H1 (cell line): ENCODE measurements at regions not wholly inside any gene's neighbourhood (a gene's known extent, or its start where the extent isn't known, plus 50 kb on each side); places are given as distances from the start of the nearest gene placed in this dataset.
"Not testable (repeated sequence)": the region's sequence is repeated elsewhere in the genome, so short reads cannot be mapped to it uniquely, and the experiment has no call there.

Experiments used
- CTCF ChIA-PET: fragments of 300-600 bp; sonication (Branson Sonifier 250); formaldehyde crosslinking; loops from one replicate; lab custom pipeline; 2021; ENCODE audit not compliant: partially characterized antibody; lab: Charles Lee
- POLR2A ChIA-PET: fragments of 300-600 bp; sonication (Branson Sonifier 250); formaldehyde crosslinking; loops from one replicate; lab custom pipeline; 2021; ENCODE audit warnings: inconsistent platforms; ENCODE audit not compliant: partially characterized antibody; lab: Charles Lee
- DNase-seq, 2 experiments: peaks; one replicate each; pipeline versions ENCODE4 v3.0.0 to v3.0.0-alpha.2; 2010 to 2022; ENCODE audit warnings: low spot score in 2 of 2, low read depth in 1 of 2, mixed read lengths in 1 of 2
- FAIRE-seq: peaks from 2 replicates; lab custom pipeline; 2011; peaks lifted over from hg19 to GRCh38; lab: Jason Lieb, UNC
- H2AFZ ChIP-seq: 2 replicates; pipeline ENCODE4 v1.8.1; 2012; ENCODE audit warnings: low read length, inconsistent platforms
- H2AK5ac ChIP-seq: 2 replicates; pipeline ENCODE4 v1.6.1; 2013; ENCODE audit warnings: low read depth, low read length
- H2BK120ac ChIP-seq: replicated peaks from 2 replicates; pipeline ENCODE3; 2013; ENCODE audit warnings: low read depth, low read length, inconsistent platforms
- H2BK12ac ChIP-seq: 2 replicates; pipeline ENCODE4 v1.6.1; 2013; ENCODE audit warnings: low read depth, low read length
- H2BK15ac ChIP-seq: 2 replicates; pipeline ENCODE4 v1.6.1; 2013; ENCODE audit warnings: low read length
- H2BK20ac ChIP-seq: 2 replicates; pipeline ENCODE4 v1.6.1; 2013; ENCODE audit warnings: low read length
- H2BK5ac ChIP-seq: 2 replicates; pipeline ENCODE4 v1.6.1; 2013; ENCODE audit warnings: low read depth, low read length
- H3K14ac ChIP-seq: 2 replicates; pipeline ENCODE4 v1.6.1; 2013; ENCODE audit warnings: inconsistent platforms; ENCODE audit not compliant: insufficient read length
- H3K18ac ChIP-seq: 2 replicates; pipeline ENCODE4 v1.6.1; 2013; ENCODE audit warnings: low read length; ENCODE audit errors: extremely low read depth
- H3K23ac ChIP-seq: 2 replicates; pipeline ENCODE4 v1.6.1; 2013; ENCODE audit warnings: inconsistent platforms; ENCODE audit not compliant: insufficient read length
- H3K23me2 ChIP-seq: 2 replicates; pipeline ENCODE4 v1.6.1; 2013; ENCODE audit warnings: low read depth, low read length
- H3K27ac ChIP-seq: 2 replicates; pipeline ENCODE4 v1.6.1; 2011; ENCODE audit warnings: low read depth, low read length, inconsistent platforms
- H3K27me3 ChIP-seq, 4 experiments: replicated peaks in 1 of 4; 1 replicate in 1 of 4; 2 replicates in 3 of 4; pipeline versions ENCODE4 v1.6.1 to v1.8.1; 2011 to 2013; ENCODE audit warnings: low read length in 3 of 4, mild to moderate bottlenecking in 3 of 4, inconsistent platforms in 2 of 4, mixed read lengths in 2 of 4, moderate library complexity in 1 of 4; ENCODE audit not compliant: control insufficient read depth in 3 of 4, insufficient read depth in 3 of 4; ENCODE audit errors: extremely low read depth in 1 of 4
- H3K36me3 ChIP-seq, 4 experiments: 2 replicates each; pipeline versions ENCODE4 v1.6.1 to v1.8.1; 2011 to 2013; ENCODE audit warnings: mild to moderate bottlenecking in 4 of 4, low read length in 3 of 4, moderate library complexity in 2 of 4, control low read depth in 1 of 4, inconsistent platforms in 1 of 4; ENCODE audit not compliant: insufficient read depth in 4 of 4, control insufficient read depth in 2 of 4
- H3K4ac ChIP-seq: replicated peaks from 2 replicates; pipeline ENCODE3; 2013; ENCODE audit warnings: low read length, low read depth, mixed read lengths, inconsistent platforms; ENCODE audit not compliant: insufficient read length
- H3K4me1 ChIP-seq, 4 experiments: replicated peaks in 1 of 4; 1 replicate in 1 of 4; 2 replicates in 3 of 4; pipeline versions ENCODE4 v1.6.1 to v1.8.1; 2011 to 2013; ENCODE audit warnings: low read length in 3 of 4, inconsistent platforms in 2 of 4, mixed read lengths in 1 of 4; ENCODE audit not compliant: insufficient read depth in 4 of 4, control insufficient read depth in 3 of 4
- H3K4me2 ChIP-seq, 2 experiments: 2 replicates each; pipeline versions ENCODE4 v1.6.1 to v1.8.1; 2011 to 2013; ENCODE audit warnings: low read depth in 2 of 2, low read length in 2 of 2, control low read depth in 1 of 2, inconsistent platforms in 1 of 2, mild to moderate bottlenecking in 1 of 2; ENCODE audit not compliant: insufficient read depth in 1 of 2
- H3K4me3 ChIP-seq, 4 experiments: fragments of 200-600, 300-600 bp in 1 of 4; sonication (generic), shearing (Covaris generic), sonication (Bioruptor Twin) in 1 of 4; 2 replicates each; pipeline versions ENCODE4 v1.5.1 to v1.8.1; 2011 to 2016; ENCODE audit warnings: low read length in 4 of 4, low read depth in 3 of 4, control low read depth in 2 of 4, inconsistent platforms in 2 of 4, mild to moderate bottlenecking in 2 of 4, mixed read lengths in 1 of 4, moderate library complexity in 1 of 4; ENCODE audit not compliant: insufficient read depth in 2 of 4; ENCODE audit errors: extremely low read depth in 1 of 4
- H3K56ac ChIP-seq: replicated peaks from 2 replicates; pipeline ENCODE3; 2013; ENCODE audit warnings: low read depth, mild to moderate bottlenecking, mixed read lengths, low read length, inconsistent platforms; ENCODE audit not compliant: insufficient read length
- H3K79me1 ChIP-seq: 2 replicates; pipeline ENCODE4 v1.6.1; 2013; ENCODE audit warnings: low read depth, low read length, control low read depth
- H3K79me2 ChIP-seq, 2 experiments: 2 replicates each; pipeline versions ENCODE4 v1.6.1 to v1.8.1; 2012 to 2013; ENCODE audit warnings: low read length in 2 of 2, mild to moderate bottlenecking in 2 of 2, inconsistent platforms in 1 of 2; ENCODE audit not compliant: insufficient read depth in 2 of 2, control insufficient read depth in 1 of 2
- H3K9ac ChIP-seq, 4 experiments: replicated peaks in 1 of 4; 1 replicate in 1 of 4; 2 replicates in 3 of 4; pipeline versions ENCODE4 v1.6.1 to v1.8.1; 2011 to 2013; ENCODE audit warnings: low read depth in 3 of 4, low read length in 3 of 4, control low read depth in 2 of 4, mild to moderate bottlenecking in 2 of 4, moderate library complexity in 2 of 4, inconsistent platforms in 1 of 4; ENCODE audit errors: extremely low read depth in 1 of 4
- H3K9me3 ChIP-seq, 2 experiments: 2 replicates each; pipeline versions ENCODE4 v1.6.1 to v1.8.1; 2012 to 2013; ENCODE audit warnings: mild to moderate bottlenecking in 2 of 2, moderate library complexity in 2 of 2, control low read depth in 1 of 2, inconsistent platforms in 1 of 2, low read depth in 1 of 2, low read length in 1 of 2, mixed read lengths in 1 of 2; ENCODE audit not compliant: insufficient read depth in 2 of 2
- H4K20me1 ChIP-seq, 2 experiments: replicated peaks in 1 of 2; 2 replicates each; pipeline versions ENCODE3 to v1.8.1; 2011 to 2013; ENCODE audit warnings: inconsistent platforms in 2 of 2, low read length in 2 of 2, mild to moderate bottlenecking in 1 of 2; ENCODE audit not compliant: insufficient read depth in 2 of 2, control insufficient read depth in 1 of 2
- H4K5ac ChIP-seq: 2 replicates; pipeline ENCODE4 v1.6.1; 2013; ENCODE audit warnings: low read length, low read depth, mixed read lengths, inconsistent platforms; ENCODE audit not compliant: insufficient read length
- H4K8ac ChIP-seq: 2 replicates; pipeline ENCODE4 v1.8.0; 2013; ENCODE audit warnings: mild to moderate bottlenecking, moderate library complexity, low read length, inconsistent platforms; ENCODE audit not compliant: insufficient read depth; ENCODE audit errors: extremely low read depth
- H4K91ac ChIP-seq: replicated peaks from 2 replicates; pipeline ENCODE3; 2013; ENCODE audit warnings: low read length, mixed read lengths, inconsistent platforms; ENCODE audit not compliant: insufficient read length
- WGBS, 2 experiments: shearing (Covaris generic) in 1 of 2; methylation state at CpG; one replicate each; pipeline versions ENCODE4 v1.1.6 to v1.1.7; 2013 to 2015; ENCODE audit warnings: low lambda C conversion rate in 2 of 2, mixed read lengths in 2 of 2, inconsistent platforms in 1 of 2, low coverage in 1 of 2, missing lambda C conversion rate in 1 of 2; ENCODE audit not compliant: insufficient replicate concordance in 2 of 2, insufficient coverage in 1 of 2, insufficient read length in 1 of 2; ENCODE audit errors: extremely low coverage in 1 of 2, missing lambda C conversion rate in 1 of 2; 5-methylcytosine and 5-hydroxymethylcytosine counted together

GRCh38 chr3:156048483-156048882, 71.9 kb upstream of the KCNAB1 start:
- H4K20me1 ChIP-seq, H3K9ac ChIP-seq, H3K27ac ChIP-seq, H2BK12ac ChIP-seq, H3K4me3 ChIP-seq, H2AK5ac ChIP-seq, H2BK120ac ChIP-seq, H3K79me1 ChIP-seq, H3K4me1 ChIP-seq, H3K36me3 ChIP-seq, H3K79me2 ChIP-seq, H3K56ac ChIP-seq, H4K91ac ChIP-seq, FAIRE-seq, H3K18ac ChIP-seq, H4K8ac ChIP-seq, DNase-seq, H3K4me2 ChIP-seq, H2BK15ac ChIP-seq, POLR2A ChIA-PET, H3K14ac ChIP-seq, H2BK5ac ChIP-seq, H3K4ac ChIP-seq, H3K23ac ChIP-seq, H2AFZ ChIP-seq, H3K23me2 ChIP-seq, H2BK20ac ChIP-seq, H3K27me3 ChIP-seq, H4K5ac ChIP-seq: not testable (repeated sequence)
- H3K9me3 ChIP-seq, result peaks cover 11 to 12% of the 10 kb centered on the region in 2 experiments
- 87% methylated on average over 3 of the region's 3 CpGs; no CpG with 5 or more reads in 1 of the 2 experiments for WGBS, 2 experiments
- CTCF ChIA-PET, result interaction anchor here (0.8 to 2.2 kb wide), 2 partner anchors 12 to 83 kb away, joined by 4 to 5 read pairs; no protein-coding TSS in a partner anchor
